GM13976 (cell line): ENCODE measurements at regions not wholly inside any gene's neighbourhood (a gene's known extent, or its start where the extent isn't known, plus 50 kb on each side); places are given as distances from the start of the nearest gene placed in this dataset.

Experiments
- DNase-seq: peaks from one replicate; pipeline ENCODE4 v3.0.0; 2012; ENCODE audit warnings: low spot score
- in situ Hi-C: fragments of 300-500 bp; cut with MboI; formaldehyde crosslinking; loops from one replicate; pipeline ENCODE4 v1.12.0; 2022; ENCODE audit warnings: low sequenced_read_pairs, mixed read lengths, inconsistent platforms; ENCODE audit not compliant: unreplicated experiment
- TF ChIP-seq, protein P1 (sequence below): IDR thresholded peaks from 2 replicates; pipeline ENCODE4 v1.5.1; 2012; ENCODE audit warnings: borderline replicate concordance, mild to moderate bottlenecking; ENCODE audit not compliant: insufficient read depth; ENCODE audit errors: extremely low read depth, missing control alignments, control extremely low read depth

DNA sequence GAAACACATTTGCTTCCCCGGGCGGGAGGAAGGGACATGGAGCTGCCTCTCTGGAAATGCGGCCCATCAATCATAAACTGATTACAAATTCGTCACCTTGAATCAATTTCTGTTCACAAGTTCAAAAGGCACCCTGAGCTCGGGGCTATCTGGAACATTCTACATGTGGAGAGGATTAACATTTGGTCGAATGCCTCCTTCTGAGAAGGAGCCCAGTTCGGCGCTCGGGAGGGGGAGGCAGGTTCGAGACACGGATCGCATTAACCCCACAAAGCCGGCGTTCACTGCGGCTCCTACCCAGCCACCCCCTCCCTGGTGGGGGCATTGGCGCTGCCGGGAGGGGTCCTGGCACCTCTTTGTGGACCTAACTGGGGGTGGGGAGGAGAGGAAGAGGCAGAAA lies 108.0 kb downstream of the CPZ start:
- in situ Hi-C loops = no loop called here
- no peak for DNase-seq
- TF ChIP-seq, protein P1, sequence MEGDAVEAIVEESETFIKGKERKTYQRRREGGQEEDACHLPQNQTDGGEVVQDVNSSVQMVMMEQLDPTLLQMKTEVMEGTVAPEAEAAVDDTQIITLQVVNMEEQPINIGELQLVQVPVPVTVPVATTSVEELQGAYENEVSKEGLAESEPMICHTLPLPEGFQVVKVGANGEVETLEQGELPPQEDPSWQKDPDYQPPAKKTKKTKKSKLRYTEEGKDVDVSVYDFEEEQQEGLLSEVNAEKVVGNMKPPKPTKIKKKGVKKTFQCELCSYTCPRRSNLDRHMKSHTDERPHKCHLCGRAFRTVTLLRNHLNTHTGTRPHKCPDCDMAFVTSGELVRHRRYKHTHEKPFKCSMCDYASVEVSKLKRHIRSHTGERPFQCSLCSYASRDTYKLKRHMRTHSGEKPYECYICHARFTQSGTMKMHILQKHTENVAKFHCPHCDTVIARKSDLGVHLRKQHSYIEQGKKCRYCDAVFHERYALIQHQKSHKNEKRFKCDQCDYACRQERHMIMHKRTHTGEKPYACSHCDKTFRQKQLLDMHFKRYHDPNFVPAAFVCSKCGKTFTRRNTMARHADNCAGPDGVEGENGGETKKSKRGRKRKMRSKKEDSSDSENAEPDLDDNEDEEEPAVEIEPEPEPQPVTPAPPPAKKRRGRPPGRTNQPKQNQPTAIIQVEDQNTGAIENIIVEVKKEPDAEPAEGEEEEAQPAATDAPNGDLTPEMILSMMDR = no peak

DNA sequence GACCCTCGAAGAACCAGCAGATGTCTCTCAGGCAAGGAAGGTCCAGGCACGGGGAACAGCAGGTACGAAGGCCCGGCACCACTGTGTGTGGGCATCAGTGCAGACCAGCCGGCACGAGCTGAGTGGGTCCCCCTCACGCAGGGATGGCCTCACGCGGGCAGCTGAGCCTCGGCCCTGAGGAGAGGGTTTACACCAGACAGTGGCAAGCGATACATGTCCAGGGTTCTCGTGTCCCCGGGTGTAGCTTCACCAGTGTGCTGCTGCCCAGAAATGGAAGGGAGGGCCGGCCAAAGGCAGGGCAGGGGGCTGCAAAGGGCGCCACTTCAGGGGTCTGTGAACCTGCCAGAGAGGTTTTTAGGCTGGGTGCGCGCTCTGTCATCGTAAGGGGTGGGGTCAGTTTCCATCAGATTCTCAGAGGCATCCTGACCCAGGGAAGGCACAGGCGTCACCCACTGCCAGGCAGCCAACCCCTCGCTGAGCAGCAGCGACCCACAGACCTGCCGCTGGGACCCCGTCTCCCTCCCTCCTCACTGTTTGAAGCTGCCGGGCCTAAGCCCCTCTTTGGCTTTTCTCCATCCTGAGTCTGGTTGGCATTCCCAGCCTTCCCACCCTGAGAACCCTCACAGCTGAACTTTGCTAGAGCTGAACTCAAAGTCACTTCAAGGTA lies 107.0 kb downstream of the CPZ start:
- TF ChIP-seq, protein P1 = no peak
- in situ Hi-C loops = no loop called here
- no peak for DNase-seq

DNA sequence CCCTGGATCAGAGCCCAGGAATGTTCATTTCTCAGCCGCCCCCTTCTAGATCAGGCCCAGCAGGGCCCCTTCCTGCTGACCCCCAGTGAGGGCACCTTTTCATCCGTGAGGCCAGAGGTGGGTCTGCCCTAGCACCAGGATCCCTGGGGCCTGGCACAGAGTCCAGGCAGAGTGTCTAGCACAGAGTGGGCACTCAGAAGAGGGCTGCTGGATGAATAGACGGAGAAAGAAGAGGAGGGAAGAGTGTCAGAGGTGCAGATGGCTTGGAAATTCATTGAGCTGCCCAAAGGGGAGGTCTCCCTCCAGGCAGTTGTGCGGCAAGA lies 106.5 kb downstream of the CPZ start:
- in situ Hi-C loops = no loop called here
- TF ChIP-seq, protein P1 = no peak
- no peak for DNase-seq

DNA sequence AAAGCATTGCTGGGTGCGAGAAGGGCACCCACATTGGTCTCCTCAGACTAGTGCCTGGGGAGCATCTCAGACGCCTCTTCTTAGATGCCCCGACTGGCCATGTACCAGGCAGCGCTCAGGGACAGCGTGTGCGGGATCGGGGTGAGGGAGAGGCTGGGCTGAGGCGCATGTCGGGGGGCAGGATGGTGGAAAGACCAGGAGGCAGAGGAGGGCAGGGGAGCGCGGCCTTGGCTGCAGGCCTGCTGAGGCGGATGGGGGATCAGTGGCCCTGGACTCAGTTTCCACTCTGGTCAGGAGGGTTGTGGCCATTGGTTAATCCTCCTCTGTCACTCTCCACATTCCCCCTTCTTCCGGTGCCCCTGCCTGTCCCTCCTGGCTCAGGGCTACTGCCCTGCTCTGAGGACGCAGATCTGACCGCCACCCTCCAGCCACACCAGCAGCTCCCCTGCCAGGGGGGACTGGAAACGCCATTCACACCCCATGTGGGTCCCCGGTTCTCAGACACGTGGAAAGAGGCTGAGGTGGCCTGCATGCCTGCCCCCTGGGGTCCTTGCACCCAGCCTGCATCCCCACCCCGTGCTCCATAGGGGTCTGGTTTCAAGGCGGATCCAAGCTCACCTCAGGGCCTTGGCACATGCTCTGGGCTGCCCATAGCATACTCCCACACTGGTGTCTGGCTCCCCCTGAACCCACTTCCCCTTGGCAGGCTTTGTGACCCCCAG lies 105.9 kb downstream of the CPZ start:
- TF ChIP-seq, protein P1 = no peak
- no peak for DNase-seq

DNA sequence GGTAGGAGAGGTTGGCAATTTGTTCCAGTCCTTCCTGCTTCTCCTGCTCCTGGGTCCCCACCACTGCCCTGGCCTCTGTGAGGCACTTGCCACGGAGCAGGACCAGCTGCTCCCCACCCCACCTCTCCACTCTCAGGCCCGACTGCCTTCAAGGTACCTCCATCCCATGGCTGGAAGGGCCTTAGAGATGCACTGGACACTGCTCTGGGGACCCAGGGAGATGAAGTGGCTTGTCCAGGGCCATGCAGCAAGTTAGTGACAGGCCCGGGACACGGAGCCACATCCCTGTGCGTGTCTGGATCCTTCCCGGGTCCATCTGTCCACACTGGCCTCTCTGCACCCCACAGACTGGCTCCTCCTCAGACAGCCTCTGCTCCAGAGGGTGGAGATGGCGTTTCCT lies 105.3 kb downstream of the CPZ start:
- TF ChIP-seq, protein P1 = no peak
- in situ Hi-C loops = no loop called here
- no peak for DNase-seq

More for the DNA sequence above, 105.9 kb downstream of the CPZ start:
- in situ Hi-C loops = no loop called here

DNA sequence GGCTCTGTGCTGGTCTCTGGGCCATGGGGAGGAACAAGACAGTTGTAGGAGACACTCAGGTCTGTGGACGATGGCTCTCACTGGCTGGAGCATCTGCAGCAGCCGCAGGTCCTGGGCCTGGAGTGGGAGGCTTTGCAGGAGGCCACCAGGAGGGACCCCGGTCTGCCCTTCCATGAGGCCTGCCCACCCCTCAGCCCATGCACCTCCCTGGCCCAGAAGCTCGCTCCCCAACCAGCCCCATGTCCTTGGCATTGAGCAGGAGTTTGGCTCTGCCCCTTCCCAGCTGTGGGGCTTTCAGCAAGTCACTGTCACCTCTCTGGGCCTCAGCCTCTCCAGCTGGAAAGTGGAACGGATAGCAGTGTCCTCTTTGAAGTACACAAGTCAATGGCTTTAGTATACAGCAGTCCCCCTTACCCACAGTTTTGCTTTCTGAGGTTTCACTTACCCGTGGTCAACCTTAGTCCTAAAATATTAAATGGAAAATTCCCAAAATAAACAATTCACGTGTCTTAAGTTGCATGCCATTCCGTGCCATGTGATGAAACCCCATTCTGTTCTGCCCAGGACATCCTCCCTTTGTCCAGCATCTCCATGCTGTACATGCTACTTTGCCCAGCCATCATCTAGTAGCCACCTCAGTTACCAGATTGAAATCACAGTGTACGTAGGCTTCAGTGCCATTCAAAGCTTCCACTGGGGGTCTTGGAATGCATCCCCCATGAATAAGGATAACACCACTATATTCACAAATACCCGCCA lies 104.0 kb downstream of the CPZ start:
- TF ChIP-seq, protein P1 = no peak
- in situ Hi-C loops = no loop called here
- no peak for DNase-seq
